Left colon (tissue), 2 donors: ENCODE measurements at regions not wholly inside any gene's neighbourhood (a gene's known extent, or its start where the extent isn't known, plus 50 kb on each side); places are given as distances from the start of the nearest gene placed in this dataset.

Source experiments
- ATAC-seq: fragments of 200-7000 bp; cut with Tn5 transposase; one replicate; pipeline ENCODE4 v1.9.1; 2020; ENCODE audit warnings: mild to moderate bottlenecking, moderate library complexity
- DNase-seq, 2 donors: peaks; one replicate each; pipeline ENCODE4 v3.0.0-alpha.2; 2020
- intact Hi-C, 2 donors: fragments of 100-400 bp; cut with DNase I in 1 of 2; cut with micrococcal nuclease in 1 of 2; formaldehyde crosslinking; loops; one replicate each; pipeline versions ENCODE4 v1.11.2 to v1.14.0; 2022; cut with DNase I, micrococcal nuclease
- donor health status: DM: no; HTN: no; CAD: no.
- donor health status: DM: yes; HTN: yes; CAD: no.

DNA sequence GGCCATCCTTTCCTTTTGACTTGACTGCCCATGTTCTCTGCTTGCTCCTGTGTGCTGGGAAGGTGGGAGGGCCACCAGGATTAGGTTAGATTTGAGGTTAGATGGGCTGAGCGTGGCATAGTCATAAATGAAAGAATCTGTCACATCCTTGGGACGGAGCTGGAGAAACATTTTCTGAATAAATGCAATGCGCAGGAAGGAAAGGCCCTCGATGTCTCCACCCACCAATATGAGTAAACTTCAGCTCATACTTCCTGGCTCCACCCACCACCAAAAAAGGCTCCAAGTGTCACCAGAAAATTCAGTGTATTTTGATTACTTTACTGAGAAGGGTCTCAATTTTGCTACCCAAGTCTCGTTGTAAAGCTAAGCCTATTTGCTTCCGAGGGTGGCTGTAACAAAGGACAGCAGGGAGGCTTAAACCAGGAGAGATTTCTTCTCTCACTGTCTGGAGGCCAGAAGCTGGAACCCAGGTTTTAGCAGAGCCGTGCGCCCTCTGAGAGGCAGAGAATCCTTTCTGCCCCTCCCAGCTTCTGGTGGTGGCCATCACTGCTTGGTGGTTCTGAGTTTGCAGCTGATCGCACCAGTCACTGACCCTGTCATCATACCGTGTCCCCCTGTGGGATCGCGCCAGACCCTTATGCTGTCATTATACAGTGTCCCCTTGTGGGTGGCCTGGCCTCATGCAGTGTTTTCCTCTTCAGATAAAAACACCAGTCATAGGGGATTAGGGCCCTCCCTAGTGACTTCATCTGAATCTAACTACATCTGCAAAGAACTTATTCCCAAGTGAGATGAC is 137.8 kb downstream of the TTLL2 start:
- no peak for DNase-seq
- intact Hi-C loops = no loop called here
- ATAC-seq = no peak

DNA sequence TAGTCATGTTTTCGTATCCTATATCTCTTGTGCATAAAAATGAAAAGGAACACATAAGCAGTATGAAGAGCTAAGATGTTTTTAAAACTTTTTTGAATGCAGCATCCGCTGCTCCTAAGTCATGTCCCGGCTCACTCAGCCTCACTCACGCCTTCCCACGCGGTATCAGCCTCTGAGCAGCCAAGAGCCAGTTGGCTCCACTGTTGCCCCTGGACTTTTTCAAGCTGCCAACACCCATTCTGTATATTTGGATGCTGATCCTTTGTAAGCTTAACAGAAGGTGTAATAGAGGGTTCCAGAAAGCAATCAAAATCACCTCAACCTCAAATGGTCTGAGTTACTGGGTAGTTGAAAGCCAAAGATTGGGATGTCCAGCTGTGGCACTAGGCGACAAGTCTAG is 139.3 kb downstream of the TTLL2 start:
- intact Hi-C loops = no loop called here
- DNase-seq (no peak), ATAC-seq (no peak)

DNA sequence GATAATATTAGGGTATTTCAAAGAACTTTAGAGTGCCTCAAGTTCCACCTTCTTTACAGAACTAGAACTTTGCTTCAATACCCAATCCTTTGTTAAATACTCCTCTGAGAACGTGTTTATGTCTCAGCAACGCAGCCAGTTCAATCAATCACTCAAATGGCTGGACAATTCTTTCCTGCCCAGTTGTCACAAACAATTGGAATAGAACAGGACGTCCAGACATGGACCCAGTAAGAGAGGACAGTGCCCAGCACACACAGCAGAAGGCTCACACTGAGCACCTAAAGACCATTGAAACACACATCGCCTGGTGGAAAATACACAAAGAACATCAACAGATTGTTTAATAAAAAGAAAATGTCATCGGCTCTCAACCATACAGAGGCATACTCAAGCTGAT is 140.6 kb downstream of the TTLL2 start:
- no peak for DNase-seq
- ATAC-seq = no peak
- intact Hi-C loops = no loop called here

DNA sequence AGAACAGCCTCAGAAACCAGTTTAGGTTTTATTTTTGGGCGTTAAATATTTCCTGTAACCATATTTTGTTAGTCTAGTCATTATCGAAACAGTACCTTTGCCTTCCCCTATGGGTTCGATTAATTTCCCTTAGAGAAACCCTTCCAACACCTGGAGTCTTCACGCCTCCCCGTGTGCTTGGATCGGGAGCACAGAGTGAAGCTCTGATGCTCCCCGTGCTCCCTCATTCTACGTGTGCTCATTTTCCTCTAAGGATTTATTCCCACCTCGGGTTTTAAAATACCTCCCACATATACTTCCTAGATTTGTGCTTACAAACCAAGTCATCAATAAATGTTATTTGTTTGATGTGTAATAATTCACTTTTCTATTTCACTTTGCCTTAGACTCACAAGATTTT is 142.4 kb downstream of the TTLL2 start:
- no peak for ATAC-seq
- no peak for DNase-seq
- intact Hi-C loops = no loop called here

DNA sequence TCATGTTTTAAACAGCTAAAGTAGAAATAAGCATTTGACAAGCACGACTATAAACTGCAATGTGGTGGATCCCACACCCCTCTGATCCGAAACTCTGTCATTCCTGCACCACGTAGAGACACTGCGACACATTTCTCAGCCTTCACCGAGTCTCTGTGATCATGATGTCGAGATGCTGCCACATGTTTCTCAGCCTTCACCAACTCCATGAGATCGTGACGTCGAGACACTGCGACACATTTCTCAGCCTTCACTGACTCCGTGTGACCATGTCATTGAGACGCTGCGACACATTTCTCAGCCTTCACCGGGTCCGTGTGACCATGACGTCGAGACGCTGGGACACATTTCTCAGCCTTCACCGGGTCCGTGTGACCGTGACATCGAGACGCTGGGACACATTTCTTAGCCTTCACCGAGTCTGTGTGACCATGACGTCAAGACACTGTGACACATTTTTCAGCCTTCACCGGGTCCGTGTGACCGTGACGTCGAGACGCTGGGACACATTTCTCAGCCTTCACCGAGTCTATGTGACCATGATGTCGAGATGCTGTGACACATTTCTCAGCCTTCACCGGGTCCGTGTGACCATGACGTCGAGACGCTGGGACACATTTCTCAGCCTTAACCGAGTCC is 143.0 kb downstream of the TTLL2 start:
- ATAC-seq (no peak), DNase-seq (no peak)
- intact Hi-C loops = no loop called here

DNA sequence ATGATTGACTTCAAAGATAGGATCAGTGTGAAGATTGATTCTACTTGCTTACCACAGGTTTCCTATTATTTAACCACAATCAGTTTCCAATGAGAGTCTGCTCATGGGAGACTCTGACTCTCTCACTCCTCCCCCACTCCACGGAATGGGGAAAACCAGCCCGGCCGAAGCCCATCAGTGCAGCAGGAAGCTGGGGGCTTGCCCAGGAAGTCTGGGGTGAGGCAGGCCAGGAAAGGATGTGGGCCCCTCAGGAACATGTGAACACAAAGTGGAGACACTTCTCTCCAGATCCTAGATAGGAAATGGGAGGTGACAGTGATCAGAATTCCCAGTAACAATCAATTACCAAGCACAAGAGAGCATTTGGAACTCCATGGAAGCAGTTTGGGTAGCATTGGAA is 144.2 kb downstream of the TTLL2 start:
- ATAC-seq (no peak), DNase-seq (no peak)
- intact Hi-C loops = no loop called here

DNA sequence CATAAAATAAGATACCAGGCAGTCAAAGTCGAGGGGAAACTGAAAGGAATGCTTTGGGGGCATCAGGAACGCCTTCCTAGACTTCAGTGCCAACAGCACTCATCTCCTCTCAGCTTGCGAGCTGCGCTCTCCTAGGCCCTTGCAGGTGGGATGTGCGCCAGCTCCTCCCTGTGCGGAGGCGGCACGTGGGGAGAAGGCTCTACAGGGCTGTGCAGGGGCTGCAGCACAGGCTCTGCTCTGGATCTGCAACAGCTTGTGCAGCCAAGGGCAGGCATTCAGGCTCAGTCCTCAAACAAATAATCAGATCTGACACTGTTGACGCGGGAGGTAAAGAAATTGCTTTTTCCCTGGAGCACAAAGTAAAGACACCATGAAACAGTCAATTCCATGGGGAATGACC is 144.8 kb downstream of the TTLL2 start:
- intact Hi-C loops = no loop called here
- ATAC-seq (no peak), DNase-seq (no peak)

DNA sequence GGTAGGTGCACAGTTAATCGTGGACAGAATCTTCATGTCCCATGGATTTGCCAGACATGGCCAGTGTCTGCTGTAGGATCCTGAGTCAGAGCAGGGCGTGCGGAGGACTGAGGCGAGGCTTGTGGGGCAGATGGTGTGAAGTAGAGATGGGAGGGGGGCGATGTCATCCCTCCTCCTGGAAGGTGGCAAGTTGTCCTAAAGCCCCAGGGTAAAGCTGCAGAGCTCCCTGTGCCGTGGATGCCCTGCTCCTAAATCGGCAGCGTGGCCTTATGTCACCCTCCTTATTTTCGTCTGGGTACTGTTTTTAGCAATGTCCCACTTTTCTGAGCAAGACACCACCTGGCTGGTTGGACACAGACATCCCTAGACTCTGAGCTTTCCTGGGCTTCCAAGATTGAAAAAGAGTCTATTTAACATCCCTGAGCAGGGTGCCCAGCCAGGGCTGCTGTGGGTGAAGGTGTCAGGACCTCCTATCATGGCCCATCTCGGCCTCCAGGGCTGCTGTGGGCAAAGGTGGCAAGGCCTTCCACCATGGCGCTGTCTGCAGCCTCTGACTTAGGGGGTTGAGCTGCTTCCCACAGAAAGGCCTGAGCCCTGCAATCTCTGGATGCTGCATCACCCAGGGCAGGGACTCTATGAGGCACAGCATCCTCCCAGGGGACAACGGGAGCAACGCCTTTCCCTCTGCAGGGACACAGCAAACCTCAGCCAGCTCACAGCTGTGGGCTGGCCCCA is 145.4 kb downstream of the TTLL2 start:
- no peak for ATAC-seq
- intact Hi-C loops = no loop called here
- no peak for DNase-seq

DNA sequence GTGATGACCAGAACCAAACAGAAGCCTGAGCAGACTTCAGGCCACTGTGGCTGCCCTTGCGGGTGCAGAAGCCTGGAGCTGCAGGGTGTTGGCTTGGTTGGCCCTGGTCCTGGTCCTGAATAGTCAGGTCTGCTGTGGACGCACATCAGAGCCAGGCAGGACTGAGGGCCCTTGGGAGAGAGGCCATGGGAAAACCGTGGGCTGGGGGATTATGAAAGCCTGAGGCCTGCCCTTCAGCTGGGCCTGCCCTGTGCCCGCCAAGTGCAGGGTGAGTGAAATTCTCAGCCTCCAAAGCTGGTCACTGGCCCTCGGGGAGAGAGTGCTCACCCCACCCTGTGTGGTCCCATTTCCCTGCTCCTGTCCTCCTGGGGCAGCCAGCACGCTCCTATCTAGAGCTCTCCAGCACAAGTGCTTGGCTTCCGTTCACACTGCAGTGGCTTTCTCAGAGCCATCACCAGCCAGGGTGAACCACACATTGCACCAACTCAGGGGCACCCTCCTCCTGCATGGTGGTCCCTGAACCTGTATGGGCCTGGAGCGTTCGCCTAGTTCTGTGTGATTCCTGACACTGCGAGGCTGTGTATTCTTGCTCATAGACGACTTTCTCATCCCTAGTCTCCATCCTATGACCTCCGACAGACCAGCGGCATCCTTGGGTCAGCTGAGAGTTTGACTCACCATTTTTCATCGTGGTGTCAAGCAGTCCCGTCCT is 146.1 kb downstream of the TTLL2 start:
- intact Hi-C loops = no loop called here
- no peak for ATAC-seq
- DNase-seq = no peak

DNA sequence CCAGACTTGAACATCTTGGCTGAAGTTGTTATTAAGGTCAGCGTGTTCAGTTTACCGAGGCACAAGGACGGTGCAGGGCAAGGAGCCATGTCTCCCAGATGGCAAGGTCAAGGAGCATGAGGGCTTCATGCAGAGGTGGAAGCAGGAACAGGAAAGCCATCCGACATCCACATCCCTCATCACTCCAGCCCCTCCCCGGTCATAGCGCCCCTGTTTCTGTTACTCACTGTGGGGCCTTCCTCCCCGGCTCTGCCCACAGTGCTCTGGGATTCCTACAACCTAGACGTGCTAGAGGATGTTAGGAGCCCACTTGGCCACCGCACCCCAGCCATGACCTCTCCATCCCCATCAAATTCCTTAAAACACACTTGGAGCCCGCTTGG is 146.7 kb downstream of the TTLL2 start:
- DNase-seq = no peak
- no peak for ATAC-seq
- intact Hi-C loops = no loop called here

DNA sequence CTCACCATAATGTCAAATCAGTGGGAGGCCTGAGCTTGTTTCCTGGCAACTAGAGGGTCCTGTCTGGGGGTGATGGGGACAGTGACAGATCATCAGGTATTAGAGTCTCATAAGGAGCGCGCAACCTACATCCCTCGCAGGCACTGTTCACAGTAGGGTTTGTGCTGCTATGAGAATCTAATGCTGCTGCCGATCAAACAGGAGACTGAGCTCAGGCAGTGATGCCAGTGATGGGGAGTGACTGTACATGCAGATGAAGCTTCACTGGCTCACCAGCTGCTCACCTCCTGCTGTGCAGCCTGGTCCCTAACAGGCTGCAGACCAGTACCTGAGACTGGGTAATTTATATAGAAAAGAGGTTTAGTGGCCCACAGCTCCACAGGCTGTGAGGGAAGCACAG is 147.3 kb downstream of the TTLL2 start:
- intact Hi-C loops = no loop called here
- ATAC-seq (no peak), DNase-seq (no peak)

DNA sequence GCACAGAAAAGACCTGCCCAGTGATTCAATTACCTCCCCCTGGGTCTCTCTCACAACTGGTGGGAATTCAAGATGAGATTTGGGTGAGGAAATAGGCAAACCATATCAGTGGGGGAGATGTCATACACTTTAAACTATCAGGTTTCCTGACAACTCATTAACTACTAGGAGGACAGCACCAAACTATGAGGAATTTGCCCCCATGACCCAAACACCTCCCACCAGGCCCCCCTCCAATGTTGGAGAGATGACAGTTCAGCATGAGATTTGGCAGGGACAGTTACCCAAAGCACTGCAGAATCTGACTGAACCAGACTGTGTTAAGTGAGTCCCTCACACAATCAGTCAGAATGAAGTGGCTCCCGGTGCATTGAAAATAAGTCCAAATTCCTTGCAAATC is 148.0 kb downstream of the TTLL2 start:
- DNase-seq = no peak
- intact Hi-C loops = no loop called here
- ATAC-seq = no peak

DNA sequence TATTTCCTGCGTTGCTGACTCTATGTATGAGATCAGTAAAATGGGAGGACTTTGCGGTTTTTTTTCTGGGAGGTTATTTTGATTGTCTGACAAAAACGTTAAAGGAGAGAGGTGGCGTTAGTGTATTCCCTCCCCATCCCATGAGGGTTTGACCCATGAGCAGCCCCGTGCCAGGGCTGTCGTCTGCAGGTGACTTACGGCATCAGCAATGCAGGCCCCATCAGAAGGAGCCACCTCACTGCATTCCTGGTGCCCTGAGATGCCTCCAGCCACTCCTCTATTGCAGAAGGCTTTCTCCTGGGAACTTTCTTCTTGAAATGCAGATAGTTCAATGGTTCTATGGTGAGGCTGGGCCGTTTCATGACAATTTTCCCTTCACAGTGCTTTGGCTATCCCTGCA is 149.3 kb downstream of the TTLL2 start:
- no peak for DNase-seq
- intact Hi-C loops = no loop called here
- no peak for ATAC-seq

DNA sequence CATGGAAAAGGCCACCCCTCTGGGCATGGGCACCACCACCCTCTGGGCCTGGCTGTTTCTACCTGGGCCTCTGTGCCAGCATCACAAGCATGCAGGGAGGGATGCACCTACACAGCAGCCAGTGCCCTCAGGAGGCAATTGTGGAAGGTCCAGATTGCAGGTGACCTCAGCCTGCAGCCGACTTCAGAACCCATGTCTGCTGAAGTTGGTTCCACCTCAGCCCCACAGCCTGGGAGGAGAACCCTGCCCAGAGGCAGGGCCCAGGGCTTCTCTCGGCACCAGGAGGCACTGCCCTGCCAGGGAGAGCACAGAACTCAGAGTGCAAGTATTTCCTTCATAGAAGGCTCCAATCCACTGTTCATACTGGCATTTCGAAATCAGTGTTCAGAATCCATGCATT is 149.8 kb downstream of the TTLL2 start:
- intact Hi-C loops = no loop called here
- ATAC-seq (peak; percentile 37), DNase-seq (no peak)

DNA sequence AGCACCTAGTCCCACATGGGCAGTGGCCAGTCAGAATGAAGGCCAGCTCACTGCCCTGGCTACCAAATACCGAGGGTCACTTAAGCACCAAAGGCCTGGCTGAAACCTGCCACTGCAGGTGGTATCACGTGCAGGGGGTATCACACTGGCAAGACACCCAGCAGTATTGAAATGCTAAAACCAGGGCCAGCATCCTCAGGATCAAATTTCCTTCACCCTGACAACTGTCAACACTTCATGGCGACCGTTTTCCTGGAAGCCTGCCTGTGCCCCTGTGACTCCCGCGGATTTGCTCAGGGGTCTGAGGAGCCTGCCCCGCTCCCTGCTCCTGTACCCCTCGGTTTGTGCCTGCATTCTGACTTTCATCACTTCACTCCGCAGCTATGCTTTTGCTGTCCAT is 151.1 kb downstream of the TTLL2 start:
- DNase-seq (no peak), ATAC-seq (no peak)
- intact Hi-C loops = no loop called here

DNA sequence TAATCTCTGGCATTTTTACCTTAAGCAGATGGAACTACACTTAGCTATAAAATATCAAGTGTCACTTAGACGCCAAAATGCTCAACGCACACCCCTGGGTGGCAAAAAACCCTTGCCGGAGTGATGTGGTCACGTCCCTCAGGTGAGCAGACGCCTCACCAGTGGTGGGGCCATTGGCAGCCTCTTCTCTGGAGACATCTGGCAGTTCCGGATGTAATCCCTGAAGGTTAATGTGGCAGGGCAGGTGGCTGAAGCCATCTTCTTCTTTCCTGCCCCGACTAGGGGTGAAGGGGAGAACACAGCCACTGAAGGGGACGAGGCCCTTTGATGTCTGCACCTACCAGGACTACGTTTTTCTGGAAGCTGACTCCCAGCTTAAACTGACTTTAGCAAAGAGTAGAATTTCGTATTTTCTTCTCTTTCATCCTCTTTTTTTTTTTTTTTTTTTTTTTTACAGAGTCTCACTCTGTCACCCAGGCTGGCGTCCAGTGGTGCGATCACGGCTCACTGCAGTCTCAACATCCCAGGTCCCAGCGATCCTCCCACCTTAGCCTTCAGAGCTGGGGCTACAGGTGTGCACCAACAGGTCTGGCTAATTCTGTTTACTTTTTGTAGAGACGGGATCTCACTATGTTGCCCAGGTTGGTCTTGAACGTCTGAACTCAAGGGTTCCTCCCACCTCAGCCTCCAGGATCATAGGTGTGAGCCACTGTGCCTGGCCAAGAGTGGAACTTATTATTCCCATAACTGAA is 152.1 kb downstream of the TTLL2 start:
- DNase-seq = no peak
- intact Hi-C loops = no loop called here
- ATAC-seq = no peak

DNA sequence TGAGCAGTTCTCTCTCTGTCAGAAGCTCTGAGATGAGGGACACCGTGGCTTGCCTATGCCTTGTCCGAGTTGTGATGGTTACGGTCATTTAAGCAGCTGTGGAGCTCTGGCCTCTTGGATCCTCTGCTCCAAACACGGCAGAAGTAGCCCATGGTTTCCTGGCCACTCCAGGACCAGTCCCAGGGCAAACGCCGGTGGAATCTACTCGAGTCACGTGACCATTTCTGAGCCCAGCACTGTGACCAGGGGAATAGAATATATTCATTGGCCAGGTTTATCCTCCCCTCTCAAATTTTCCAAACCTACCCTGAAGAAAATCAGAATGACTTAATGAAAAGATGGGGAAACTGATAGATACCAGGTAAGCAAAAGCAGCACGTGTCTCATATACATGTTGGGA is 152.8 kb downstream of the TTLL2 start:
- intact Hi-C loops = no loop called here
- no peak for DNase-seq
- ATAC-seq = no peak

DNA sequence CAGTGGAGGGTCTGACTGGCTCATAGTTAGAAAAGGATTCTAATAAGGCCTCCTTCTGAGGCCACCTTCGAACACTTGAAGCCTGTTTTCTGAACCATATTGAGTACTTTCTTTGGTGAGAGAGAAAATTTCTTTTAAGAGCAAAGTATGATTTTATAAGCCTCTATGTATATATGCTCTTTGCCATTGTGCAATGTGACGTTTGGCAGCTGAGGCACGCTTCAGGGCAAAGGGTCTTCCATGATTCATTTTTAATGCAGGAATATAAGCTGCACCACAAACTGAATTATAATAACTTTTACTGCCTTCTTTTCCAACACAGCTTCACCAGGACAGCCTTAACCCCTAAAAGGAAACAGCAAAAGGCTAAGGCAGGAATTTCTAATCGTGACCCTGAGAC is 154.4 kb downstream of the TTLL2 start:
- intact Hi-C loops = no loop called here
- no peak for ATAC-seq
- DNase-seq = no peak
